ENCODE measurements at regions not wholly inside any gene's neighbourhood (a gene's known extent, or its start where the extent isn't known, plus 50 kb on each side); places are given as distances from the start of the nearest gene placed in this dataset.

DNA sequence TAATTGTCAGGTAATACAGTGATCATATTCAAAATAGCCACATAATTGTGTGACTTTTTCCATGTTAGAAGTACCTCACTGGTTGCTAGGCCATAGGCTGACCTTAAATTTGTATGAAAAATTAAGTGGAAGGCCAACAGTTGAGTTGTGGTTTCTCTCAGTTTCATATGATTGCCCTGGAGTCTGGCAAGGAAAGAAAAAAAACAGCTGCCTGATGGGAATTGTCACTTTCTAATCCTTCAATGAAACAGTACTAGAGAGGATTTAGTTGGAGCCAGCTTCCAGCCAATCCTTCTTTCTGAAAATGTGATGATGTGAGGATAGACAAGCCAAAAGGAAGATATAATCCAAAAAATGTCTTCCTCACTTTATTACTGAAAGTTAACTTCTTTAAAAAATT lies 113.6 kb downstream of the ALX1 start:
- H4K20me1 ChIP-seq (ENCODE audit: insufficient read depth, low read length, poor library complexity, severe bottlenecking): no peaks in the 10 kb centered on the region
- H3K79me2 ChIP-seq (ENCODE audit: insufficient read depth, low read length): no peaks in the 10 kb centered on the region
- H3K9me2 ChIP-seq (replicated peaks; ENCODE audit: low read depth, low read length): no peaks in the 10 kb centered on the region
- no peak overlapping the region for H3K9ac ChIP-seq (ENCODE audit: low read depth, low read length, poor library complexity, severe bottlenecking)
- TF ChIP-seq, protein P1, sequence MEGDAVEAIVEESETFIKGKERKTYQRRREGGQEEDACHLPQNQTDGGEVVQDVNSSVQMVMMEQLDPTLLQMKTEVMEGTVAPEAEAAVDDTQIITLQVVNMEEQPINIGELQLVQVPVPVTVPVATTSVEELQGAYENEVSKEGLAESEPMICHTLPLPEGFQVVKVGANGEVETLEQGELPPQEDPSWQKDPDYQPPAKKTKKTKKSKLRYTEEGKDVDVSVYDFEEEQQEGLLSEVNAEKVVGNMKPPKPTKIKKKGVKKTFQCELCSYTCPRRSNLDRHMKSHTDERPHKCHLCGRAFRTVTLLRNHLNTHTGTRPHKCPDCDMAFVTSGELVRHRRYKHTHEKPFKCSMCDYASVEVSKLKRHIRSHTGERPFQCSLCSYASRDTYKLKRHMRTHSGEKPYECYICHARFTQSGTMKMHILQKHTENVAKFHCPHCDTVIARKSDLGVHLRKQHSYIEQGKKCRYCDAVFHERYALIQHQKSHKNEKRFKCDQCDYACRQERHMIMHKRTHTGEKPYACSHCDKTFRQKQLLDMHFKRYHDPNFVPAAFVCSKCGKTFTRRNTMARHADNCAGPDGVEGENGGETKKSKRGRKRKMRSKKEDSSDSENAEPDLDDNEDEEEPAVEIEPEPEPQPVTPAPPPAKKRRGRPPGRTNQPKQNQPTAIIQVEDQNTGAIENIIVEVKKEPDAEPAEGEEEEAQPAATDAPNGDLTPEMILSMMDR (conservative IDR thresholded peaks at IDR 0.05; ENCODE audit: low read length): no peak
- no peak for TF ChIP-seq EZH2phosphoT487 (IDR thresholded peaks at IDR 0.05; ENCODE audit: borderline replicate concordance)
- no peak overlapping the region for H3K4me2 ChIP-seq (ENCODE audit: low read depth, low read length, poor library complexity, severe bottlenecking)
- H3K9me3 ChIP-seq (ENCODE audit: insufficient read depth, low read depth, low read length): no peaks in the 10 kb centered on the region
- H2AFZ ChIP-seq (ENCODE audit: low read length): no peak overlapping the region
- no peaks in the 10 kb centered on the region for H3F3A ChIP-seq (ENCODE audit: low read depth)
- H3K4me3 ChIP-seq (ENCODE audit: low read length, poor library complexity, severe bottlenecking): no peak overlapping the region
- no peaks in the 10 kb centered on the region for H3K27me3 ChIP-seq (ENCODE audit: insufficient read depth, low read length, poor library complexity, severe bottlenecking)
- H3K4me1 ChIP-seq (ENCODE audit: insufficient read depth, low read length, poor library complexity, severe bottlenecking): no peaks in the 10 kb centered on the region
- no peaks in the 10 kb centered on the region for H3K36me3 ChIP-seq (ENCODE audit: insufficient read depth, low read length)

DNA sequence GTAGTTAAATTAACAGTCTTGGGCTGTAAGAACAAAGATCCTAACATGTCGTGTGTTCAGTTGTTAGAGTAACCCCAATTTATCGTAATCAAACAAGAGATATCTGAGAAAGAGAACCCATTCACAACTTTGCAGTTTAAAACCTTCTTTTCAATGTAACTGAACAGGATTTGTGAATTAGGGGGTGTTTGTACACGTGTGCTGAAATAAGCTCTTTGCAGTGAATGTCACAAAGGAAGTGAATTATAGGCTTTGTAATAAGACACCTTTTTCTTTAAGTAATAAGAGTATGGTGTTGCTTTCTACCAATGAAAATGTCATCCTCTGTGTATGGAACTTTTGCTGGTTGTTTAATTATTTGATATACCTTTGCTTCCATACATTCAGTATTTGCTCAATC lies 114.0 kb downstream of the ALX1 start:
- Histone ChIP-seq H3K4me2 (ENCODE audit: low read depth, low read length, poor library complexity, severe bottlenecking) (no peak overlapping the region), H3K9me3 (ENCODE audit: insufficient read depth, low read depth, low read length) (no peaks in the 10 kb centered on the region), H2AFZ (ENCODE audit: low read length) (no peak overlapping the region), H3K9ac (ENCODE audit: low read depth, low read length, poor library complexity, severe bottlenecking) (no peak overlapping the region), H3K4me1 (ENCODE audit: insufficient read depth, low read length, poor library complexity, severe bottlenecking) (no peaks in the 10 kb centered on the region), H3K36me3 (ENCODE audit: insufficient read depth, low read length) (no peaks in the 10 kb centered on the region), H3K79me2 (ENCODE audit: insufficient read depth, low read length) (no peaks in the 10 kb centered on the region), H3K9me2 (replicated peaks; ENCODE audit: low read depth, low read length) (no peaks in the 10 kb centered on the region), H3K27me3 (ENCODE audit: insufficient read depth, low read length, poor library complexity, severe bottlenecking) (no peaks in the 10 kb centered on the region), H3F3A (ENCODE audit: low read depth) (no peaks in the 10 kb centered on the region), H4K20me1 (ENCODE audit: insufficient read depth, low read length, poor library complexity, severe bottlenecking) (no peaks in the 10 kb centered on the region), H3K4me3 (ENCODE audit: low read length, poor library complexity, severe bottlenecking) (no peak overlapping the region)
- TF ChIP-seq, protein P1 (conservative IDR thresholded peaks at IDR 0.05; ENCODE audit: low read length): no peak
- TF ChIP-seq EZH2phosphoT487 (IDR thresholded peaks at IDR 0.05; ENCODE audit: borderline replicate concordance): no peak

DNA sequence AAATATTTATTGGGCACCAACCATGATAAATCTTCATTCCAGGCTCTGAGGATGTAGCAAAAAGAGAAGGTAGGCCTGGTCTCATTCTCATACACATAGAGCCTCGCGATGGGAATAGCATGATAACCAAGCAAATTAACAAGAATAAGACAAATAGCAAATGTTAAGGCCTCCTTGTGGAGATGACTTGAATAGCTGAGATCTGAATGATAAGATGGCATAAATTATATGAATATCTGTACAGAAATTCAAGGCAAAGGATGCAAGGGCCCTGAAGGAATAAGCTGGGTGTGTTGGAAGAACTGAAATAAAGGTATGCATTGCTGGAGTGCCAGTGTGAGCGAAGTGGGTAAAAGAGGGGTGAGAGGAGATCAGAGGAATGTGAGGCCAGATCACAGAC lies 114.8 kb downstream of the ALX1 start:
- Histone ChIP-seq H2AFZ (ENCODE audit: low read length) (no peak overlapping the region), H4K20me1 (ENCODE audit: insufficient read depth, low read length, poor library complexity, severe bottlenecking) (no peaks in the 10 kb centered on the region), H3K9ac (ENCODE audit: low read depth, low read length, poor library complexity, severe bottlenecking) (no peak overlapping the region), H3F3A (ENCODE audit: low read depth) (no peaks in the 10 kb centered on the region), H3K9me3 (ENCODE audit: insufficient read depth, low read depth, low read length) (no peaks in the 10 kb centered on the region), H3K79me2 (ENCODE audit: insufficient read depth, low read length) (no peaks in the 10 kb centered on the region), H3K27me3 (ENCODE audit: insufficient read depth, low read length, poor library complexity, severe bottlenecking) (no peaks in the 10 kb centered on the region), H3K4me1 (ENCODE audit: insufficient read depth, low read length, poor library complexity, severe bottlenecking) (no peaks in the 10 kb centered on the region), H3K4me3 (ENCODE audit: low read length, poor library complexity, severe bottlenecking) (no peak overlapping the region), H3K36me3 (ENCODE audit: insufficient read depth, low read length) (no peaks in the 10 kb centered on the region), H3K4me2 (ENCODE audit: low read depth, low read length, poor library complexity, severe bottlenecking) (no peak overlapping the region), H3K9me2 (replicated peaks; ENCODE audit: low read depth, low read length) (no peaks in the 10 kb centered on the region)
- TF ChIP-seq, protein P1 (conservative IDR thresholded peaks at IDR 0.05; ENCODE audit: low read length): 0 out of 2 replicates have a peak, but pooled peaks have one; percentile 25
- TF ChIP-seq EZH2phosphoT487 (IDR thresholded peaks at IDR 0.05; ENCODE audit: borderline replicate concordance): no peak

Measured in Loucy (cell line).